GM19240 (cell line): ENCODE measurements at regions not wholly inside any gene's neighbourhood (a gene's known extent, or its start where the extent isn't known, plus 50 kb on each side); places are given as distances from the start of the nearest gene placed in this dataset.
"Not testable (repeated sequence)": the region's sequence is repeated elsewhere in the genome, so short reads cannot be mapped to it uniquely, and the experiment has no call there.

Source experiments
- DNase-seq: peaks from one replicate; pipeline ENCODE4 v3.0.0; 2011; ENCODE audit warnings: low spot score; ENCODE audit not compliant: insufficient read length

DNA sequence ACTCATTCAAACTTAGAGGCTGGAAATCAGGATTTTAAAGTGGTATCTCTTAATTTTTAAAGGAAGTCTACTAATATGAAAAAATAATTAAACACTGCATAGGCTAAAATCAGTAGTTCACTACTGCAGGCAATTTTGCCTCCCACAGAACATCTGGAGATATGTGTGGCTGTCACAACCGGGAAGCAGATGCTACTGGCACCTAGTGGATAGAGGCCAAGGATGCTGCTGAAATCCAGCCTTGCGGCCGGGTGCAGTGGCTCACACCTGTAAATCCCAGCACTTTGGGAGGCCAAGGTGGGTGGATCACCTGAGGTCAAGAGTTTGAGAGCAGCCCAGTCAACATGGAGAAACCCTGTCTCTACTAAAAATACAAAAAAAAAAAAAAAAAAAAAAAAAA lies 473.9 kb downstream of the XYLT1 start:
- no peak for DNase-seq

- DNase-seq, result no peak
These were observed 473.4 kb downstream of the XYLT1 start for GRCh38 chr16:16997349-16997748.

GRCh38 chr16:17001471-17001870 lies 469.3 kb downstream of the XYLT1 start:
- DNase-seq, result no peak

- DNase-seq, result no peak
These were observed 468.2 kb downstream of the XYLT1 start for GRCh38 chr16:17002565-17002964.

DNA sequence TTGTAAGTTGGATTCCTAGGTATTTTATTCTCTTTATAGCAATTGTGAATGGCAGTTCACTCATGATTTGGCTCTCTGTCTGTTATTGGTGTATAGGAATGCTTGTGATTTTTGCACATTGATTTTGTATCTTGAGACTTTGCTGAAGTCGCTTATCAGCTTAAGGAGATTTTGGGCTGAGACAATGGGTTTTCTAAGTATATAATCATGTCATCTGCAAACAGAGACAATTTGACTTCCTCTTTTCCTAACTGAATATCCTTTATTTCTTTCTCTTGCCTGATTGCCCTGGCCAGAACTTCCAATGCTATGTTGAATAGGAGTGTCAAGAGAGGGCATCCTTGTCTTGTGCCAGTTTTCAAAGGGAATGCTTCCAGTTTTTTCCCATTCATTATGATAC lies 464.8 kb downstream of the XYLT1 start:
- not testable (repeated sequence) for DNase-seq

DNA sequence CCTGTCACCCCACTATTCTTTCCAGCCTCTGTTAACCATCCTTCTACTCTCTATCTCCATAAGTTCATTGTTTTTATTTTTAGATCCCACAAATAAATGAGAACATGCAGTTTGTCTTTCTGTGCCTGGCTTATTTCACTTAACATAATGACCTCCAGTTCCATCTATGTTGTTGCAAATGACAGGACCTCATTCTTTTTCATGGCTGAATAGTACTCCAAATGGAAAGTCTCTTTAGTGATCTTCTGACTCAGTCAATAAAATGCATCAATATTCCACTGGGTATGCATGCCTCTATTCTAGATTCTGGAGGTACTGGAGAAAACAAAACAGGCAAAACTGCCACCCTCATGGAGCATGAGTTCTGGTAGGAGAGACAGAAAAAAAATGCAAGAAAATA lies 459.0 kb downstream of the XYLT1 start:
- DNase-seq, result no peak

GRCh38 chr16:17013038-17013437 lies 457.7 kb downstream of the XYLT1 start:
- DNase-seq, result no peak

GRCh38 chr16:17014484-17015121 lies 456.2 kb downstream of the XYLT1 start:
- DNase-seq, result no peak

GRCh38 chr16:17015702-17016101 lies 455.1 kb downstream of the XYLT1 start:
- DNase-seq, result no peak

GRCh38 chr16:17017442-17017841 lies 453.3 kb downstream of the XYLT1 start:
- no peak for DNase-seq

GRCh38 chr16:17018585-17018939 lies 452.2 kb downstream of the XYLT1 start:
- DNase-seq, result no peak

- no peak for DNase-seq
These were observed 451.4 kb downstream of the XYLT1 start for GRCh38 chr16:17019366-17019765.

- no peak for DNase-seq
These were observed 447.2 kb downstream of the XYLT1 start for GRCh38 chr16:17023606-17024005.

DNA sequence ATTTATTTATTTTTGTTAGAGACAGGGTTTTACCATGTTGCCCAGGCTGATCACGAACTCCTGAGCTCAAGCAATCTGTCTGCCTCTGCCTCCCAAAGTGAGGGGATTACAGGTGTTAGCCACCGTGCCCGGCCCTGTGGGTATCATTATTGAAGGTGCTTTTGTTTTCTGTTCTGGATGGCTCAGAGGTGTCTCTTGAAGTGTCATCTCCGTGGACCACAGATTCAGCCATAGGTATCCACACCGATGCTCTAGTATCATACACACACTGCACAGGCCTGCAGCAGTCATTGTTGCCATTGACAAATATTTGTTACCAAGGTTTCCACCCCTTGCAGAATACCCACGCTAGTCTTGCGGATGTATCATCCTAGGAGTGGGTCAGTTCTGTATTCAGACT lies 446.2 kb downstream of the XYLT1 start:
- no peak for DNase-seq

DNA sequence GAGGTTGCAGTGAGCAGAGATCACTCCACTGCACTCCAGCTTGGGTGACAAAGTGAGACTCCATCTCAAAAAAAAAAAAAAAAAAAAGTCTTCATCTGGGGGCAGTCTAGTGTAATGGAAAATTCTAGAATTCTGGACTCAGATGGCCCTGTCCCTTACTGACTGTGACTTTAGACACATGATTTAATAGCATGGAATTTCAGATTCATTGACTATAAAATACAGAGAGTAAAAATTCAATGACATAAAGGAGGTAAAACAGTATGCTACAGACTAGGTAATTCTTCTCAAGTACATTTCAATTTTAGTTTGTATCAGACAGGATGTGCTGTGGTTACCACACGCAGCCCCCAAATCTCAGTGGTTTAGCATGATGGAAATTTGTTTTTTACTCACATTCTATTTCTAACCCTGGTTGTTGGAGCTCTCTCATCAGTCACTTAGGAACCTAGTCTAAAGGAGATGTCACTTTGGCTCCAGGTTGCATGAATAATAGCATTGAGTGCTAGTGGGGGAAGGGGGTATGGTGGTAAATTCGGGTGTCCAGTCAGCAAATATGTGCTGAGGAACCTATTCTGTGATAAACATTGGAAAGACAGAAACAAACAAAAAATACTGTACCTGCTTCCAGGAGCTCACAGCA lies 444.0 kb downstream of the XYLT1 start:
- DNase-seq, result peak; percentile 22

DNA sequence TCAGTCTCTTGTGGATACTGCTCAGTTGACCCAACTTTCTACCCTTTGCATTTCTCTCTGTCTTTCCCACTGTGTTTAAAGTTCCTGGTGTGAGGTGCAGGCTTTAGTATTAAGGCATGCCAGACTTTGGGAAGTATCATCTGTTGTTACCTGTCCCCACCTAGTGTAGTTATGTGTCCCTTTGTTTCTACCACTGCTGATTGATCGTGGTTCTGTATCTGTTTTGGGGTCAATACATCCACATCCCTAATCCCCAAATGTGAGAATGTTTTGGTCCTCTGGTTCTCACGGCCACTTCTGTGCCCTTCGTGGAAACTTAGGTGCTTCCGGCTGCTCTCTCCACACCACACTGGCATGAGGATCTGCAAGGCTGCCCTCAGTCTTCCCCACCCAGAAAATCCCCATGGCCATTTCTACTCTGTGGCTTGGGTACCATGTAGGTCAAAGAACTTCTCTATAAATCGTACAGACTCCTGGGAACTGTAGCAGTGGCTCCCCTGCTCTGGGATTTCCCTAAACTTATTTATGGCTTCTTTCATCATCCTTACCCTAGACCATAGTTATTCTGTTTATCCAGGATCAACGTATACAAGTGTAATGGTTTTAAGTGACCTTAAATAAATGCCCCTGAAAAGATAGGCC lies 443.2 kb downstream of the XYLT1 start:
- no peak for DNase-seq

GRCh38 chr16:17029602-17030350 lies 441.0 kb downstream of the XYLT1 start:
- no peak for DNase-seq

- DNase-seq, result no peak
These were observed 439.1 kb downstream of the XYLT1 start for GRCh38 chr16:17031484-17032268.

DNA sequence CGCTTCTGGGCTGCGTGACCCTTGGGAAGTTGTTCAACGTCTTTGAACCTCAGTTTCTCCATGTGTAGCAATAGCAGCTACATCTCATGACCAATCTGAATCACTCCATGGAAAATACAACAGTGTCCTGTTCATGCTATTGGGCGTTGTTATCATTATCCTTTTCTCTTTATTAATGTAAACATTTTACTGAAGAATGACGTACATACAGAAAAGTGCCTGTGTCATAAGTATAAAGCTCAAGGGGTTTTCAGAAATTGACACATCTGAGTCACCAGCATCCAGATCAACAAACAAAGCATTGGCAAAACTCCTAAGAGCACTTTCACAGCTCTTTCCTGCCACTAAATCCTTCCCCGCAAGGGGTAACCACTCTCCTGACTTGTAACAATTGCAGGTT lies 438.4 kb downstream of the XYLT1 start:
- DNase-seq, result no peak

- DNase-seq, result no peak
These were observed 436.1 kb downstream of the XYLT1 start for GRCh38 chr16:17034477-17035252.

DNA sequence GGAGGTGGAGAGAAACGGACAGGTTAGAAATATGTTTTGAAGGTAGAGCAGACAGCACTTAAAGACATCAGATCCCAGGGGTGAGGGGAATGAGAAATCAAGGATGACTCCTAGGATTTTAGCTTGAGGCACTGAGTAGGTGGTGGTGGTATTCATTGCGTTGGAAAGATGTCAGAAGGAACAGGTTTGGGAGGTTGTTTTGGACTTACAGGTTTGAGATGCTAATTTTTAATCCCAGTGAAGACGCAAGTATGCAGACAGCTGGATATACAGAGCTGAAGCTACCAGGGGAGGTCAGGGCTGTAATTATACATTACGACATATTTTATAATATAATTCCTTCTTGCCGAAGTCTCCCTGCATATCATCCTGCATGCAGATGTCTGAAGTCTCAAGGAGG lies 433.3 kb downstream of the XYLT1 start:
- no peak for DNase-seq
